ENCODE measurements at regions not wholly inside any gene's neighbourhood (a gene's known extent, or its start where the extent isn't known, plus 50 kb on each side); places are given as distances from the start of the nearest gene placed in this dataset.

DNA sequence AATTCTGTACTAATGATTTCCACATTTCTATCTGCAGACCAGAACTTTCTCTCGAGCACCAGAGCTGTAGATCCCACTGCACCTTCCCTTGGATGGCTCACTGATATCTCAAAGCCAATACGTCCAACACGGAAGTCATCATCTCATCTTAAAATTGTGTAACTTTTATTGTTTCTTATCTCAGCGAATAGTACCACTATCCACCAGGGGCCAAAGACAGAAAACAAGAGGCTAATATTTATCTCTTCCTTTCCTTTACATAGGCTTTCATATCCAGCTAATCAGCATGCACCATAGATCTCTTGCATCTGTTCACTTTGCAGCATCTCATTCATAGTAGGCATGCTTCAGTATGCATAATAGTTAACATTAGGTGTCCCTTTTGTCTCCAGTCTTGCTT lies 303.6 kb downstream of the PTPRC start:
- Mint-ChIP-seq H3K4me1 (peaks cover 3% of the 10 kb centered on the region), H3K36me3 (ENCODE audit: low read depth) (no peaks in the 10 kb centered on the region), H3K27ac (no peak overlapping the region), H3K9me3 (no peaks in the 10 kb centered on the region), H3K27me3 (ENCODE audit: low read depth) (no peaks in the 10 kb centered on the region), H3K4me3 (no peak overlapping the region)
- TF ChIP-seq, protein P1, sequence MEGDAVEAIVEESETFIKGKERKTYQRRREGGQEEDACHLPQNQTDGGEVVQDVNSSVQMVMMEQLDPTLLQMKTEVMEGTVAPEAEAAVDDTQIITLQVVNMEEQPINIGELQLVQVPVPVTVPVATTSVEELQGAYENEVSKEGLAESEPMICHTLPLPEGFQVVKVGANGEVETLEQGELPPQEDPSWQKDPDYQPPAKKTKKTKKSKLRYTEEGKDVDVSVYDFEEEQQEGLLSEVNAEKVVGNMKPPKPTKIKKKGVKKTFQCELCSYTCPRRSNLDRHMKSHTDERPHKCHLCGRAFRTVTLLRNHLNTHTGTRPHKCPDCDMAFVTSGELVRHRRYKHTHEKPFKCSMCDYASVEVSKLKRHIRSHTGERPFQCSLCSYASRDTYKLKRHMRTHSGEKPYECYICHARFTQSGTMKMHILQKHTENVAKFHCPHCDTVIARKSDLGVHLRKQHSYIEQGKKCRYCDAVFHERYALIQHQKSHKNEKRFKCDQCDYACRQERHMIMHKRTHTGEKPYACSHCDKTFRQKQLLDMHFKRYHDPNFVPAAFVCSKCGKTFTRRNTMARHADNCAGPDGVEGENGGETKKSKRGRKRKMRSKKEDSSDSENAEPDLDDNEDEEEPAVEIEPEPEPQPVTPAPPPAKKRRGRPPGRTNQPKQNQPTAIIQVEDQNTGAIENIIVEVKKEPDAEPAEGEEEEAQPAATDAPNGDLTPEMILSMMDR (IDR thresholded peaks at IDR 0.05; ENCODE audit: unreplicated experiment in 3 of 3) = no peak

GRCh38 chr1:198943484-198944187 lies 304.8 kb downstream of the PTPRC start:
- H3K27me3 Mint-ChIP-seq (ENCODE audit: low read depth) = no peaks in the 10 kb centered on the region
- H3K4me1 Mint-ChIP-seq = no peaks in the 10 kb centered on the region
- no peaks in the 10 kb centered on the region for H3K9me3 Mint-ChIP-seq
- H3K4me3 Mint-ChIP-seq = no peak overlapping the region
- no peak overlapping the region for H3K27ac Mint-ChIP-seq
- H3K36me3 Mint-ChIP-seq (ENCODE audit: low read depth) = no peaks in the 10 kb centered on the region
- TF ChIP-seq, protein P1 (IDR thresholded peaks at IDR 0.05; ENCODE audit: unreplicated experiment in 3 of 3) = no peak

GRCh38 chr1:198947456-198947855 lies 308.6 kb downstream of the PTPRC start:
- TF ChIP-seq, protein P1 (IDR thresholded peaks at IDR 0.05; ENCODE audit: unreplicated experiment in 3 of 3) = no peak
- no peak overlapping the region for H3K4me3 Mint-ChIP-seq
- no peak overlapping the region for H3K27ac Mint-ChIP-seq
- no peaks in the 10 kb centered on the region for H3K27me3 Mint-ChIP-seq (ENCODE audit: low read depth)
- no peaks in the 10 kb centered on the region for H3K4me1 Mint-ChIP-seq
- no peaks in the 10 kb centered on the region for H3K9me3 Mint-ChIP-seq
- no peaks in the 10 kb centered on the region for H3K36me3 Mint-ChIP-seq (ENCODE audit: low read depth)

GRCh38 chr1:198948895-198949659 lies 310.2 kb downstream of the PTPRC start:
- Mint-ChIP-seq H3K4me1 (no peaks in the 10 kb centered on the region), H3K9me3 (no peaks in the 10 kb centered on the region), H3K27me3 (ENCODE audit: low read depth) (no peaks in the 10 kb centered on the region), H3K36me3 (ENCODE audit: low read depth) (peaks cover under 1% of the 10 kb centered on the region), H3K27ac (no peak overlapping the region), H3K4me3 (no peak overlapping the region)
- TF ChIP-seq, protein P1 (IDR thresholded peaks at IDR 0.05; ENCODE audit: unreplicated experiment in 3 of 3) = no peak

- Mint-ChIP-seq H3K4me1 (no peaks in the 10 kb centered on the region), H3K27ac (no peak overlapping the region), H3K27me3 (ENCODE audit: low read depth) (no peaks in the 10 kb centered on the region), H3K9me3 (peaks cover 6% of the 10 kb centered on the region), H3K36me3 (ENCODE audit: low read depth) (peaks cover 5% of the 10 kb centered on the region), H3K4me3 (no peak overlapping the region)
- TF ChIP-seq, protein P1 (IDR thresholded peaks at IDR 0.05; ENCODE audit: unreplicated experiment in 3 of 3) = no peak
These were observed 311.2 kb downstream of the PTPRC start for GRCh38 chr1:198950036-198950435.
